ENCODE measurements at regions not wholly inside any gene's neighbourhood (a gene's known extent, or its start where the extent isn't known, plus 50 kb on each side); places are given as distances from the start of the nearest gene placed in this dataset.

DNA sequence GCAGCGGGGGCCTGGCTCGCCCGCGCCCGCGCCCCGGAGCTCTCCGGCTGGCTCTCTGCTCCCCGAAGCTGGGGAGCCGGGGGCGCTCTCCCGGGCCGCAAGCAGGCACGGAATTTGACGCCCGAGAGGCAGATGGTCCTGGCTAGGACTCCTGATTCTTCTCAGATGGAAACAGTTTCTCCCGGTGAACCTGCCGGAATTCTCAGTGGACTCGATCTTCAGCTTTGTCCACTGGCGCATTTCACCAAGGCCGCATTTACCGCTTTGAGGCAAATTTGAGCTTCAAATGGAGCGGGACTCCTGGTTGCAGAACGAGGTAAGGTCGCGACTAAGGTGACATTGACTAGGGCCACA is 305.7 kb upstream of the KCNN2 start:
- no peak for TF ChIP-seq POLR2A (IDR thresholded peaks at IDR 0.05)
- TF ChIP-seq CTCF (IDR thresholded peaks at IDR 0.05): no peak
- TF ChIP-seq EP300 (IDR thresholded peaks at IDR 0.05): no peak

All from tibial nerve (tissue), 4 donors.